Muscle layer of duodenum (tissue), 2 donors: ENCODE measurements at regions not wholly inside any gene's neighbourhood (a gene's known extent, or its start where the extent isn't known, plus 50 kb on each side); places are given as distances from the start of the nearest gene placed in this dataset.
"Not testable (repeated sequence)": the region's sequence is repeated elsewhere in the genome, so short reads cannot be mapped to it uniquely, and the experiment has no call there.

Experiments
- H3K27ac ChIP-seq: one replicate; pipeline ENCODE4 v1.7.0; 2013; ENCODE audit warnings: mild to moderate bottlenecking, low read length
- H3K27me3 ChIP-seq: one replicate; pipeline ENCODE4 v1.7.0; 2013; ENCODE audit warnings: low read depth, mild to moderate bottlenecking, control low read depth, low read length
- H3K36me3 ChIP-seq, 2 donors: one replicate each; pipeline ENCODE4 v1.7.0; 2013; ENCODE audit warnings: low read length in 2 of 2, control low read depth in 1 of 2, mild to moderate bottlenecking in 1 of 2; ENCODE audit not compliant: insufficient read depth in 2 of 2, control insufficient read depth in 1 of 2
- H3K4me1 ChIP-seq, 2 donors: one replicate each; pipeline ENCODE4 v1.7.0; 2013; ENCODE audit warnings: low read length in 2 of 2, mild to moderate bottlenecking in 2 of 2, control low read depth in 1 of 2, moderate library complexity in 1 of 2; ENCODE audit not compliant: insufficient read depth in 2 of 2, control insufficient read depth in 1 of 2
- H3K4me3 ChIP-seq, 2 donors: one replicate each; pipeline ENCODE4 v1.7.0; 2013; ENCODE audit warnings: low read length in 2 of 2, low read depth in 1 of 2, mild to moderate bottlenecking in 1 of 2
- H3K9me3 ChIP-seq, 2 donors: one replicate each; pipeline ENCODE4 v1.7.0; 2013; ENCODE audit warnings: low read length in 2 of 2, control low read depth in 1 of 2, mild to moderate bottlenecking in 1 of 2; ENCODE audit not compliant: control insufficient read depth in 1 of 2
- donor health status: healthy.

- not testable (repeated sequence) for H3K4me3 ChIP-seq, H3K27me3 ChIP-seq, H3K9me3 ChIP-seq, H3K27ac ChIP-seq, H3K36me3 ChIP-seq
- H3K4me1 ChIP-seq = peaks cover 0 to 28% of the 10 kb centered on the region in 2 donors
Observed at GRCh38 chr16:29194185-29194844, 209.5 kb downstream of the LAT start.

GRCh38 chr16:29193634-29194033 is 208.8 kb downstream of the LAT start:
- not testable (repeated sequence) for H3K36me3 ChIP-seq, H3K27me3 ChIP-seq, H3K9me3 ChIP-seq, H3K4me3 ChIP-seq, H3K27ac ChIP-seq
- peaks cover 0 to 22% of the 10 kb centered on the region in 2 donors for H3K4me1 ChIP-seq

GRCh38 chr16:29193248-29193574 is 208.4 kb downstream of the LAT start:
- H3K4me3 ChIP-seq, H3K9me3 ChIP-seq, H3K36me3 ChIP-seq, H3K27ac ChIP-seq, H3K27me3 ChIP-seq: not testable (repeated sequence)
- H3K4me1 ChIP-seq = peaks cover 0 to 19% of the 10 kb centered on the region in 2 donors

GRCh38 chr16:29192329-29193247 is 207.7 kb downstream of the LAT start:
- H3K4me1 ChIP-seq = peaks cover 0 to 19% of the 10 kb centered on the region in 2 donors
- H3K27me3 ChIP-seq = no peaks in the 10 kb centered on the region
- H3K4me3 ChIP-seq = no peak overlapping the region
- no peaks in the 10 kb centered on the region for H3K36me3 ChIP-seq
- no peak overlapping the region for H3K27ac ChIP-seq
- H3K9me3 ChIP-seq = no peaks in the 10 kb centered on the region

- H3K36me3 ChIP-seq, H3K27ac ChIP-seq, H3K9me3 ChIP-seq, H3K27me3 ChIP-seq, H3K4me3 ChIP-seq: not testable (repeated sequence)
- peaks cover 0 to 19% of the 10 kb centered on the region in 2 donors for H3K4me1 ChIP-seq
Observed at GRCh38 chr16:29191636-29192180, 206.9 kb downstream of the LAT start.

- not testable (repeated sequence) for H3K36me3 ChIP-seq, H3K4me3 ChIP-seq, H3K27me3 ChIP-seq, H3K27ac ChIP-seq, H3K9me3 ChIP-seq
- H3K4me1 ChIP-seq = peaks cover 0 to 19% of the 10 kb centered on the region in 2 donors
Observed at GRCh38 chr16:29190553-29191431, 205.9 kb downstream of the LAT start.

GRCh38 chr16:29188806-29189205 is 204.0 kb downstream of the LAT start:
- peaks cover 0 to 22% of the 10 kb centered on the region in 2 donors for H3K4me1 ChIP-seq
- not testable (repeated sequence) for H3K36me3 ChIP-seq, H3K4me3 ChIP-seq, H3K27me3 ChIP-seq, H3K9me3 ChIP-seq, H3K27ac ChIP-seq

- H3K27ac ChIP-seq = not testable (repeated sequence)
Observed at GRCh38 chr16:29186306-29187220, 201.7 kb downstream of the LAT start.

GRCh38 chr16:29185872-29186271 is 201.0 kb downstream of the LAT start:
- not testable (repeated sequence) for H3K4me1 ChIP-seq, H3K27me3 ChIP-seq, H3K27ac ChIP-seq, H3K9me3 ChIP-seq, H3K36me3 ChIP-seq, H3K4me3 ChIP-seq

More at GRCh38 chr16:29186306-29187220, 201.7 kb downstream of the LAT start:
- not testable (repeated sequence) for H3K27me3 ChIP-seq, H3K4me3 ChIP-seq, H3K9me3 ChIP-seq, H3K36me3 ChIP-seq
- H3K4me1 ChIP-seq = peaks cover 0 to 10% of the 10 kb centered on the region in 2 donors

GRCh38 chr16:29184738-29185438 is 200.0 kb downstream of the LAT start:
- H3K9me3 ChIP-seq, H3K27ac ChIP-seq, H3K27me3 ChIP-seq, H3K4me1 ChIP-seq, H3K4me3 ChIP-seq, H3K36me3 ChIP-seq: not testable (repeated sequence)
